ENCODE measurements at regions not wholly inside any gene's neighbourhood (a gene's known extent, or its start where the extent isn't known, plus 50 kb on each side); places are given as distances from the start of the nearest gene placed in this dataset.

DNA sequence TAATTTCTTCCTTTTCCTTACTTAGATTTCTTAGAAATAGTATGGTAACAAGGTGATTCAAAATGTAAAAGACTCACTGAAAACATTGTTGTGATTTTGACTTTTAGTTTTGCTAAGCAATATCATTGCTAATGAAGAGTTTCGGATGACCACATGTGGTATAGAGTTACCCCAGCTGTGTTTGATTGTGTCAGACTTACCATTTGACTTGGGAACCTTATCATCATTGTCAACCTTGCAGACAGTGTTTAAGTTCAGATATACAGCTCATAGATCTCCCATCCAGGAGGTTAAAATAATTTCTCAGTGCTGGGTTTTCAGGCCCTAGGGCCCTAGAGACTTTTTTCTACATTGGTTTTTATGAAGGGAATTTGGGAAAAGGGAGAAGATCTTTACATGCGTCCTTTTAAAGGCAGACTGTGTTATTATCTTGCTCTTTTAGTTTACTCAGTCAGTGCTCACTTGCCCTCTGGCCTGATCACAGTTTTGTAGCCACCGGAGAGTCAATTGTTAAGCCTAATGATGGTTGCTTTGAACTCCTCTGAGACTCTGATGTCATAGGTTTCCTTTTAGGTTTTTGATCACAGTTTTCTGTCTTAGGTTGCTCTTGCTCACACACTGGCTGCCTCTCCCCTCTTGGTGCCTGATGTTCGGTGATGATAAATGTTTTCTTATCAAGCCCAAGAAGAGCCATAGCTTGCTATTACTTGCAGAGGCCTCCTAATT, 133.5 kb upstream of the ZPLD1 start:
- no peak for DNase-seq
- no peaks in the 10 kb centered on the region for H3K9me3 ChIP-seq
- H3K4me1 ChIP-seq, result no peaks in the 10 kb centered on the region
- H3K27me3 ChIP-seq, result no peaks in the 10 kb centered on the region
- H3K36me3 ChIP-seq, result no peaks in the 10 kb centered on the region
- no peak overlapping the region for H3K27ac ChIP-seq
- H3K4me3 ChIP-seq, result no peak overlapping the region
- TF ChIP-seq, protein P1, sequence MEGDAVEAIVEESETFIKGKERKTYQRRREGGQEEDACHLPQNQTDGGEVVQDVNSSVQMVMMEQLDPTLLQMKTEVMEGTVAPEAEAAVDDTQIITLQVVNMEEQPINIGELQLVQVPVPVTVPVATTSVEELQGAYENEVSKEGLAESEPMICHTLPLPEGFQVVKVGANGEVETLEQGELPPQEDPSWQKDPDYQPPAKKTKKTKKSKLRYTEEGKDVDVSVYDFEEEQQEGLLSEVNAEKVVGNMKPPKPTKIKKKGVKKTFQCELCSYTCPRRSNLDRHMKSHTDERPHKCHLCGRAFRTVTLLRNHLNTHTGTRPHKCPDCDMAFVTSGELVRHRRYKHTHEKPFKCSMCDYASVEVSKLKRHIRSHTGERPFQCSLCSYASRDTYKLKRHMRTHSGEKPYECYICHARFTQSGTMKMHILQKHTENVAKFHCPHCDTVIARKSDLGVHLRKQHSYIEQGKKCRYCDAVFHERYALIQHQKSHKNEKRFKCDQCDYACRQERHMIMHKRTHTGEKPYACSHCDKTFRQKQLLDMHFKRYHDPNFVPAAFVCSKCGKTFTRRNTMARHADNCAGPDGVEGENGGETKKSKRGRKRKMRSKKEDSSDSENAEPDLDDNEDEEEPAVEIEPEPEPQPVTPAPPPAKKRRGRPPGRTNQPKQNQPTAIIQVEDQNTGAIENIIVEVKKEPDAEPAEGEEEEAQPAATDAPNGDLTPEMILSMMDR (IDR thresholded peaks at IDR 0.05), result no peak
- TF ChIP-seq POLR2A (IDR thresholded peaks at IDR 0.05), result no peak

GRCh38 chr3:102302020-102302419, 132.8 kb upstream of the ZPLD1 start:
- Histone ChIP-seq H3K36me3 (no peaks in the 10 kb centered on the region), H3K4me1 (no peaks in the 10 kb centered on the region), H3K27ac (no peak overlapping the region), H3K27me3 (no peaks in the 10 kb centered on the region), H3K4me3 (no peak overlapping the region), H3K9me3 (no peaks in the 10 kb centered on the region)
- DNase-seq, result no peak
- no peak for TF ChIP-seq POLR2A (IDR thresholded peaks at IDR 0.05)
- TF ChIP-seq, protein P1 (IDR thresholded peaks at IDR 0.05), result no peak

DNA sequence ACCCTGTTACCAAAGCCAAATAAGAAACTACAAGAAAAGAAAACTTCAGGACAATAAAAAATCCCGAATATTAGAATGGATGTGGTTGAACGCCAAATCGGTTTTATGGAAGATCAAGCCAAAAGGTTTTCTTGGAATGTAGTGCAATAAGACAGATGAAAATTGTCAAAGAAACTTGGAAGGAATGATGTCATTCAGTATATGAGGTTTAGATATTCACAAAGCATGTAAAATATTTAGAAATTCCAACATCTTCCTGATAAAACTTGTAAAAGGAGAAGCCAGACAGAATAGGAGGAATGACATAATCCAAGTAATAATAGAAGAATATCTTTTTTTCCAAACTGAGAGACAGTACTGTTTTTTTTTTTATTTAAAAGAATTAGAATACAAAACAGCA, 130.3 kb upstream of the ZPLD1 start:
- Histone ChIP-seq H3K27me3 (no peaks in the 10 kb centered on the region), H3K9me3 (no peaks in the 10 kb centered on the region), H3K36me3 (no peaks in the 10 kb centered on the region), H3K27ac (no peak overlapping the region), H3K4me3 (no peak overlapping the region), H3K4me1 (no peaks in the 10 kb centered on the region)
- no peak for TF ChIP-seq POLR2A (IDR thresholded peaks at IDR 0.05)
- TF ChIP-seq, protein P1 (IDR thresholded peaks at IDR 0.05), result no peak
- no peak for DNase-seq

GRCh38 chr3:102307442-102307841, 127.4 kb upstream of the ZPLD1 start:
- H3K27me3 ChIP-seq, result no peaks in the 10 kb centered on the region
- no peaks in the 10 kb centered on the region for H3K4me1 ChIP-seq
- no peaks in the 10 kb centered on the region for H3K9me3 ChIP-seq
- H3K27ac ChIP-seq, result no peak overlapping the region
- H3K36me3 ChIP-seq, result no peaks in the 10 kb centered on the region
- H3K4me3 ChIP-seq, result no peak overlapping the region
- no peak for DNase-seq
- TF ChIP-seq POLR2A (IDR thresholded peaks at IDR 0.05), result no peak
- TF ChIP-seq, protein P1 (IDR thresholded peaks at IDR 0.05), result no peak

DNA sequence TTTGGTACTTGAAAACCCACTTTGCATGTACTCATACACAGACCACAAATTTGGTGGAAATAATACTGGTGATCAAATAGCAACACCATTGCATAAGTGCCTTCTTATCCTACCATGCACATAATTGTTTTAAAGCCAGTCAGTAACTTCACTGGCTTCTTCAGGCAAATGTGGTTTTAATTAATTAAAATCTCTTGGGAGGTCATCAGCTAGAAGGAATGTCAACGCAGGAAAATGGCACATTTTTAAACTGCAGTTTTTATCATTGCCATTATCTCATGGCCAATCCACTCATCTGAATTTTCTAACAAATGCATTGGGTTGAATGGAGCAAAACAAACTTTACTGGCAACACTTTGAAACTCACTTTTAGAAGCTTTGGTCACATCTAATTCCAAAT, 105.7 kb upstream of the ZPLD1 start:
- H3K4me3 ChIP-seq, result no peak overlapping the region
- H3K27me3 ChIP-seq, result no peaks in the 10 kb centered on the region
- no peaks in the 10 kb centered on the region for H3K9me3 ChIP-seq
- TF ChIP-seq, protein P1 (IDR thresholded peaks at IDR 0.05), result no peak
- TF ChIP-seq POLR2A (IDR thresholded peaks at IDR 0.05), result no peak
- no peaks in the 10 kb centered on the region for H3K4me1 ChIP-seq
- no peak for DNase-seq
- no peak overlapping the region for H3K27ac ChIP-seq
- H3K36me3 ChIP-seq, result no peaks in the 10 kb centered on the region

- TF ChIP-seq, protein P1 (IDR thresholded peaks at IDR 0.05), result no peak
- TF ChIP-seq POLR2A (IDR thresholded peaks at IDR 0.05), result no peak
- Histone ChIP-seq H3K27ac (no peak overlapping the region), H3K27me3 (no peaks in the 10 kb centered on the region), H3K4me1 (no peaks in the 10 kb centered on the region), H3K36me3 (no peaks in the 10 kb centered on the region), H3K9me3 (no peaks in the 10 kb centered on the region), H3K4me3 (no peak overlapping the region)
- DNase-seq, result no peak
Observed at GRCh38 chr3:102329561-102329960, 105.3 kb upstream of the ZPLD1 start.

All from Peyer's patch (tissue), 4 donors.